ENCODE measurements at regions not wholly inside any gene's neighbourhood (a gene's known extent, or its start where the extent isn't known, plus 50 kb on each side); places are given as distances from the start of the nearest gene placed in this dataset.
"Not testable (repeated sequence)": the region's sequence is repeated elsewhere in the genome, so short reads cannot be mapped to it uniquely, and the experiment has no call there.

DNA sequence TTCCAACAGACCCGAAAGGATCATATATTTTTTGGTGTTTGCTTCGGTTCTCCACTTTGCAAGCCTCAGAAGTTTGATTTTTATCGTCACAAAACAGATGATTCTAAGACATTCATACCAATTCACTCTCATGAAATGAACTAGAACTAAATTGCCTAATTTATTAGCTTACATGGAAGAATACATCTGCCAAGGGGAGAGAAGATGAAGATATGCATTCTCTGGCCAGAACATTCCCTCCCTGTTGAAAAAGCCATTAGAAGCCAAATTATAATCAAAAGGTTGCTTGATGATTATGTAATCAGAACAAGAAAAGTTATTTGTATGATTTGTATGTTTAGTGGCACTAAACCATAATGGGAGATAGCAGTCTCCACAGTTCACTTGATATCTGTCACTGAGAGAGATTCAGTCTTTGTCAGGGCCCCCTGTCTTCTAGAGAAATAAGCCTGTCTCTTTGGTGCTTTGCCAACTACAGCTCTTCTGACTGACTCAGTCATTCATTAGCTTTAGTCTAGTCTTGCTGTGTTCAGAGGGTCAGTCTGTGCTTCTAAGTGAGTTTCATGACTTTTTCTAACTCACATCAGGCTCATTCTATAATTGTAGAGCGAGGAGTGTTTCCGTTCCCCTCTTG, 95.3 kb upstream of the GNAI1 start:
- ATAC-seq (ENCODE audit: low read depth) (no peak), DNase-seq (ENCODE audit: low spot score in 2 of 2) (no peak)
- Mint-ChIP-seq H3K27ac (no peak overlapping the region), H3K27me3 (no peaks in the 10 kb centered on the region), H3K4me1 (no peaks in the 10 kb centered on the region), H3K9me3 (peaks cover 7% of the 10 kb centered on the region), H3K4me3 (no peak overlapping the region), H3K36me3 (no peaks in the 10 kb centered on the region)

DNA sequence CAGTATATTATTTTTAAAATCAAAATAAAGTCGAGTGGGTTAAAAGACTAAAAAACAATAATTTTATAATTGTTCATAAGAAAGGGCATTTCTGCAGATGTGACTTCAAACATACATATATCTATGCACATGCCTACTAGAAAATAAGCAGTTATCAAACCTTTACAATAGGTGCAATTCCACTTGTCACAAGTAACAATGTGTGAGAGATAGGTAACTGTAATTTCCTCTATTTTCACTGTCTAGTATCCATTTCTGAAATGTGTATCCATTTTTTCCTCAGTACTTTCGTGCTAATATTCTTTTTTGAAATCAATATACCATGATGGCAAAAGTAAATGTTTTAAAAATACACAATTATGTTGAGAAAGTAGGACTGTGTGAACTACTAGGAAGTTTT, 96.9 kb upstream of the GNAI1 start:
- no peaks in the 10 kb centered on the region for H3K36me3 Mint-ChIP-seq

GRCh38 chr7:80036107-80036506, 98.5 kb upstream of the GNAI1 start:
- no peak overlapping the region for H3K4me3 Mint-ChIP-seq
- no peak overlapping the region for H3K27ac Mint-ChIP-seq
- no peaks in the 10 kb centered on the region for H3K4me1 Mint-ChIP-seq
- ATAC-seq (ENCODE audit: low read depth) (no peak), DNase-seq (ENCODE audit: low spot score in 2 of 2) (no peak)
- no peaks in the 10 kb centered on the region for H3K27me3 Mint-ChIP-seq
- peaks cover 5% of the 10 kb centered on the region for H3K9me3 Mint-ChIP-seq
- no peaks in the 10 kb centered on the region for H3K36me3 Mint-ChIP-seq

More for the DNA sequence above, 96.9 kb upstream of the GNAI1 start:
- no peaks in the 10 kb centered on the region for H3K4me1 Mint-ChIP-seq
- H3K27me3 Mint-ChIP-seq = no peaks in the 10 kb centered on the region
- H3K4me3 Mint-ChIP-seq = no peak overlapping the region
- H3K27ac Mint-ChIP-seq = no peak overlapping the region
- H3K9me3 Mint-ChIP-seq = peaks cover 5% of the 10 kb centered on the region
- no peak for ATAC-seq (ENCODE audit: low read depth)
- no peak for DNase-seq (ENCODE audit: low spot score in 2 of 2)

GRCh38 chr7:80028717-80029116, 105.9 kb upstream of the GNAI1 start:
- Mint-ChIP-seq H3K4me3 (no peak overlapping the region), H3K4me1 (no peaks in the 10 kb centered on the region), H3K27me3 (no peaks in the 10 kb centered on the region), H3K9me3 (no peaks in the 10 kb centered on the region), H3K27ac (no peak overlapping the region), H3K36me3 (no peaks in the 10 kb centered on the region)
- DNase-seq (ENCODE audit: low spot score in 2 of 2) (no peak), ATAC-seq (ENCODE audit: low read depth) (no peak)

- Mint-ChIP-seq H3K36me3 (no peaks in the 10 kb centered on the region), H3K4me3 (no peak overlapping the region), H3K27ac (no peak overlapping the region), H3K4me1 (no peaks in the 10 kb centered on the region), H3K9me3 (peaks cover 3% of the 10 kb centered on the region), H3K27me3 (no peaks in the 10 kb centered on the region)
- ATAC-seq (ENCODE audit: low read depth) = no peak
- DNase-seq (ENCODE audit: low spot score in 2 of 2) = no peak
These were observed 106.9 kb upstream of the GNAI1 start for GRCh38 chr7:80027611-80028173.

DNA sequence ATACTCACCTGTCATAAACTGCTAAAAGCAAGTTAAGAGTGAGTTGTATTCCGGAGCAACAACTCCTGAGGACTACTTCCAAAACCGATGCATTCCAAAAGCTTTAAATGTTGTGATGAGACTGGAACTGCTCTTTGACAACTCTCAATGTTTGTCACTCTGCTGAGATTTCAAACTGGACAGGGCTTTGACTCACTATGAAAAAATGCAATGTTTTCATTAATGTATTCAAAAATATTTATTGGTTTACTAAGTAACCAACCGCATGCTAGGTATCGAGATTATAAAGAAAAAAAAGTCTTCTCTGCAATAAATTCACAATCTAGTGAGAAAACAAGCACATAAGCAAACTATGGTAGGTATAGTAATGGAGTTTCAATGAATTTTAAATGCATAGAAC, 107.9 kb upstream of the GNAI1 start:
- H3K4me1 Mint-ChIP-seq = no peaks in the 10 kb centered on the region
- no peaks in the 10 kb centered on the region for H3K36me3 Mint-ChIP-seq
- ATAC-seq (ENCODE audit: low read depth) = no peak
- no peak overlapping the region for H3K27ac Mint-ChIP-seq
- H3K27me3 Mint-ChIP-seq = no peaks in the 10 kb centered on the region
- H3K9me3 Mint-ChIP-seq = peaks cover 5% of the 10 kb centered on the region
- no peak overlapping the region for H3K4me3 Mint-ChIP-seq
- no peak for DNase-seq (ENCODE audit: low spot score in 2 of 2)

DNA sequence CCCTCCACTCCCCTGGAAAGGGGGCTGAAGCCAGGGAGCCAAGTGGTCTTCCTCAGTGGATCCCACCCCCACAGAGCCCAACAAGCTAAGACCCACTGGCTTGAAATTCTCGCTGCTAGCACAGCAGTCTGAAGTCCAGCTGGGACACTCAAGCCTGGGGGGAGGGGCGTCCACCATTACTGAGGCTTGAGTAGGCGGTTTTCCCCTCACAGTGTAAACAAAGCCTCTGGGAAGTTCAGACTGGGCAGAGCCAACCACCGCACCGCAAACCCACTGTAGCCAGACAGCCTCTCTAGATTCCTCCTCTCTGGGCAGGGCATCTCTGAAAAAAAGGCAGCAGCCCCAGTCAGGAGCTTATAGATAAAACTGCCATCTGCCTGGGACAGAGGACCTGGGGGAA, 114.4 kb upstream of the GNAI1 start:
- H3K27ac Mint-ChIP-seq; H3K27me3 Mint-ChIP-seq; H3K4me3 Mint-ChIP-seq; H3K9me3 Mint-ChIP-seq; DNase-seq (ENCODE audit: low spot score in 2 of 2); H3K36me3 Mint-ChIP-seq; H3K4me1 Mint-ChIP-seq; ATAC-seq (ENCODE audit: low read depth): not testable (repeated sequence)

DNA sequence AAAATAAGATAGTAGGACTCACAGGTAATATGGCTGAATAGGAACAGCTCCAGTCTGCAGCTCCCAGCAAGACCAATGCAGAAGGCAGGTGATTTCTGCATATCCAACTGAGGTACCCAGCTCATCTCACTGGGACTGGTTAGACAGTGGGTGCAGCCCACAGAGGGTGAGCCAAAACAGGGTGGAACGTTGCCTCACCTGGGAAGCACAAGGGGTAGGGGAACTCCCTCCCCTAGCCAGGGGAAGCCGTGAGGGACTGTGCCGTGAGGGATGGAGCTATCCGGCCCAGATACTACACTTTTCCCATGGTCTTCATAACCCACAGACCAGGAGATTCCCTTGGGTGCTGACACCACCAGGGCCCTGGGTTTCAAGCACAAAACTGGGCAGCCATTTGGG, 114.8 kb upstream of the GNAI1 start:
- not testable (repeated sequence) for H3K27me3 Mint-ChIP-seq; H3K4me1 Mint-ChIP-seq; H3K36me3 Mint-ChIP-seq; DNase-seq (ENCODE audit: low spot score in 2 of 2); ATAC-seq (ENCODE audit: low read depth); H3K4me3 Mint-ChIP-seq; H3K9me3 Mint-ChIP-seq; H3K27ac Mint-ChIP-seq

DNA sequence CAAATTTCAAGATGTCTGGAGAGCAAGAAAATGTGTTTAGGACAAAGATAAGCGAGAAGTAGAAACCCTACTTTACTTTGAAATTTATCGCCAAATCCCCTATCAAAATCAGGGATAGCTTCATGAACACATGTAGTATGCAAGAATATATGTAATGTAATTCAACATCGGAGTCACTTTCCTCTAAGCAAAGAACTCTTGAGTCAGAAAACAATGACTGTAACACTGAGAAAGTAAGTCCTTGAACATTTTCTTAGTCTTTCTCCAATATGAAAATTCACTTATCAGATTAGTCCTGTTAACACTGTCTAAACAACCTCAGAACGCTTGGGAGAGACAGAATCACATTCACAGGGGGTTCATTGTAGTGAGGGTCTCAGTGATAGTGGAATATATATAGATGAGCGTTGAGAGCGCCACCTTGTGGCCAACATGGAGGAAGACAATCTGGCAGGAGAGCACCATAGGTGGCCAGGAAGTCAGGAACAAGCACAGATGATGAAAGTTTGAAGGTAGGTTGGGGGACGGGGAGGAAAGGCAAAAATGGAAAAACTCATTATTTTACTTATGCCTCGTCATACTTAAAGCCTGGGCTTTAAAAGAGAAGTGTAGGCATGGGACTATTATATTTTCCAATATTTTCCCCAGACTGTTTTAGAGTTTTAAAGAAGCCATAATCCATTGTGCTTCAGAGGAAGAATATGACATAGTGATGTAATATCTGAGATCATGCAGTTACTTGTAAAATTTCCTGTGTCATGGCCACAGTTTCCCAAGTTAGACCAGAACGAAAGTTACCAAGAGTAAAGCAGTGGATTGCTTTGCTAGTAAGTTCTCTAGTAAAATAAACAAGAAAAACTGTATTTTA, 115.5 kb upstream of the GNAI1 start:
- H3K27me3 Mint-ChIP-seq = no peaks in the 10 kb centered on the region
- ATAC-seq (ENCODE audit: low read depth) = no peak
- no peak overlapping the region for H3K4me3 Mint-ChIP-seq
- peaks cover 5% of the 10 kb centered on the region for H3K9me3 Mint-ChIP-seq
- H3K4me1 Mint-ChIP-seq = no peaks in the 10 kb centered on the region
- no peak overlapping the region for H3K27ac Mint-ChIP-seq
- H3K36me3 Mint-ChIP-seq = no peaks in the 10 kb centered on the region
- DNase-seq (ENCODE audit: low spot score in 2 of 2) = no peak

DNA sequence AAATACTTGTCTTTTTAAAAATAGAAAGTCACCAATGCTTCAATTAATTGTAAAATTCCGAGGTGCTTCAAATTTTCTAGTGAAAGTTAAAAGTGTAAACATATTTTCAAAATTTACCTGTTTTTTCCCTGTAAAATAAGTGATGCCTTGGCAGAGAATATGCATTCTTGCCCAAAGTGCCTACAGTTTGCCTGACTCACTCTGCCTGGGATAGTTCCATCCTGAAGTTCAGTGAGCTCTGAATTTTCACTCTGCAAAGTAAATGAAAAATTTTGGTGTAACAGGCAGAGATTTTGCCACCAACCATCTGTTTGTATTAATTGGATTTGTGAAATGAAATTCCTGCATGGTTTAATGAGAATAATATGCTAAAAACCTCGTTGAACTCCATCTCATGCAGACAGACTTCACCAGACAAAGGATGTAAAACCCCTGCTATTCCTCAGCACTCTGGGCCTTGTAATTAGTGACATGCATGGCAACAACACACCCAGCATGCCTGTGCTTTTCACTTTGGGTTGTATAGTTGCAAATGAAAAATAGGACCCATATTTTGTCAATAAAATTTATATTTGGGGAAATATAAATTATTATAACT, 117.4 kb upstream of the GNAI1 start:
- Mint-ChIP-seq H3K27ac (no peak overlapping the region), H3K4me1 (no peaks in the 10 kb centered on the region), H3K36me3 (no peaks in the 10 kb centered on the region), H3K4me3 (no peak overlapping the region), H3K9me3 (peaks cover 2% of the 10 kb centered on the region), H3K27me3 (no peaks in the 10 kb centered on the region)
- no peak for DNase-seq (ENCODE audit: low spot score in 2 of 2)
- no peak for ATAC-seq (ENCODE audit: low read depth)

- Mint-ChIP-seq H3K27ac (no peak overlapping the region), H3K36me3 (no peaks in the 10 kb centered on the region), H3K4me3 (no peak overlapping the region), H3K4me1 (no peaks in the 10 kb centered on the region), H3K9me3 (peaks cover 1% of the 10 kb centered on the region), H3K27me3 (no peaks in the 10 kb centered on the region)
- ATAC-seq (ENCODE audit: low read depth) = no peak
- DNase-seq (ENCODE audit: low spot score in 2 of 2) = no peak
These were observed 120.1 kb upstream of the GNAI1 start for GRCh38 chr7:80014511-80014910.

DNA sequence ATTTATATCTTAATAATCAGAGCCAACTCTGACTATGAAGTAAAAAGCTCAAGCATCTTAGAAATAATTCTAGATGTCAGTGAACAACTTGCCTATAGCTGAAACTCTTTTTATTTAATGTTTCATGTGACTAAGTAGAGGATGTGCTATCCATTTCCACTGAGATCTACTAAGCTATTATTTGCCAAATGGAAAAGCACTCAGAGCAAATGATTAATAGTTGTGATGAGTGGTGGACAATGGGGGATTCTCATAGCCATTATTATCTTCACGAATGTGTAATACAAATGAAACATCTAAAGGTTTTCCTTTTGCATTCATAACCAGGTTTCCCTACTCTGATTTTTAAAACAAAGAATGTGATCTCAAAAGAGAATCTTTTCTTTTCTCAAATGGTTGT, 126.6 kb upstream of the GNAI1 start:
- no peak overlapping the region for H3K4me3 Mint-ChIP-seq
- no peak overlapping the region for H3K27ac Mint-ChIP-seq
- no peaks in the 10 kb centered on the region for H3K36me3 Mint-ChIP-seq
- ATAC-seq (ENCODE audit: low read depth) = no peak
- no peaks in the 10 kb centered on the region for H3K9me3 Mint-ChIP-seq
- no peaks in the 10 kb centered on the region for H3K4me1 Mint-ChIP-seq
- DNase-seq (ENCODE audit: low spot score in 2 of 2) = no peak
- no peaks in the 10 kb centered on the region for H3K27me3 Mint-ChIP-seq

DNA sequence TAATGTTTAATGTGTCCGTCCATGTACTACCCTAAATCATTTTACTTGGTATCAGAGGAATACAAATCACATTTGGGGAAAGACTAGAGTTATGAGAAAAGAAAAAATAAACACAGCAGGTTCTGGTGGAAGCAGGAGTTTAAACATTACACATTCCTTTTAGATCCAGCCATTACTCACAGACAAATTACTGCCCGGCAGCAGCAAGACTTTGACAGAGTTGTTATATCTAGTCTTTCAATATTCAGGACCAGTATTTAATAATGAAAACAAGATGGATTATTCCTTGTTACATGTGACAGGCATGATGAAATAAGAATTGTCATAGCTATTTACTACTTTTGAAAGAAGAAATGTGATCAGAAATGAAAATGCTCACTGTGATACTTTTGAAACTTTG, 131.8 kb upstream of the GNAI1 start:
- no peaks in the 10 kb centered on the region for H3K9me3 Mint-ChIP-seq
- no peak overlapping the region for H3K4me3 Mint-ChIP-seq
- H3K4me1 Mint-ChIP-seq = no peaks in the 10 kb centered on the region

DNA sequence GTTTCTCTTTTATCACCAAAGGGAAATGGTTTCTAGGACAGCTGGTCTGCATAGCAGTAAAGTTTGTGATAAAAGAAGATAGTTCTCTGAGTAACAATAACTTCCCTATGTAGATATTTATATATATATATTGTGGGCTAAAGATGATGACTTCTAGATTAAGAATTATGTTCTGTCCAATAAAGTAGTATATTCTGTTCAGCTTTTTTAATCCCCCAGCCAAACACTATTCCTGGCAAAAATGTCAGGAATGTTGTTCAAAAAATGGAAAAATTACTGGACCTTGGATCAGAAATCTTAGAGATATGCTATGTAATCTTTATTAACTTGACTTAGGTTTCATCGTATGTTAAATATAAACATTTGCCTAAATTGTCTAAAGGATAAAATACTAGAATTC, 136.3 kb upstream of the GNAI1 start:
- Mint-ChIP-seq H3K4me3 (no peak overlapping the region), H3K36me3 (no peaks in the 10 kb centered on the region), H3K27me3 (no peaks in the 10 kb centered on the region), H3K27ac (no peak overlapping the region), H3K9me3 (peaks cover 2% of the 10 kb centered on the region), H3K4me1 (no peaks in the 10 kb centered on the region)
- DNase-seq (ENCODE audit: low spot score in 2 of 2) = no peak
- ATAC-seq (ENCODE audit: low read depth) = no peak

More for the DNA sequence above, 131.8 kb upstream of the GNAI1 start:
- Mint-ChIP-seq H3K27me3 (no peaks in the 10 kb centered on the region), H3K36me3 (no peaks in the 10 kb centered on the region), H3K27ac (no peak overlapping the region)
- ATAC-seq (ENCODE audit: low read depth) (no peak), DNase-seq (ENCODE audit: low spot score in 2 of 2) (no peak)
